IMR-90 (cell line): ENCODE measurements at regions not wholly inside any gene's neighbourhood (a gene's known extent, or its start where the extent isn't known, plus 50 kb on each side); places are given as distances from the start of the nearest gene placed in this dataset.

Experiments
- BHLHE40 ChIP-seq: fragments of 150-350 bp; IDR thresholded peaks from 2 replicates; pipeline ENCODE4 v1.6.1; 2016; ENCODE audit warnings: mild to moderate bottlenecking, low read depth, low read length
- CEBPB ChIP-seq: IDR thresholded peaks from 2 replicates; pipeline ENCODE4 v1.6.1; 2012; ENCODE audit warnings: low read depth, low read length, improper control_type of control experiment
- CHD1 ChIP-seq: IDR thresholded peaks from 2 replicates; pipeline ENCODE4 v1.6.1; 2012; ENCODE audit warnings: low read depth, low read length, improper control_type of control experiment
- MAZ ChIP-seq: IDR thresholded peaks from 2 replicates; pipeline ENCODE4 v1.6.1; 2012; ENCODE audit warnings: low read depth, mild to moderate bottlenecking, low read length, improper control_type of control experiment, moderate library complexity, borderline replicate concordance
- MXI1 ChIP-seq: IDR thresholded peaks from 2 replicates; pipeline ENCODE4 v1.6.1; 2012; ENCODE audit warnings: low read depth, mild to moderate bottlenecking, low read length, moderate library complexity, borderline replicate concordance
- POLR2A ChIP-seq: IDR thresholded peaks from 2 replicates; pipeline ENCODE4 v1.6.1; 2012; ENCODE audit warnings: mild to moderate bottlenecking, low read depth, low read length
- RAD21 ChIP-seq: IDR thresholded peaks from 2 replicates; pipeline ENCODE4 v1.6.1; 2012; ENCODE audit warnings: low read length, improper control_type of control experiment
- RCOR1 ChIP-seq: IDR thresholded peaks from 2 replicates; pipeline ENCODE4 v1.6.1; 2012; ENCODE audit warnings: mild to moderate bottlenecking, low read length, improper control_type of control experiment; ENCODE audit not compliant: insufficient replicate concordance
- RFX5 ChIP-seq: IDR thresholded peaks from 2 replicates; pipeline ENCODE4 v1.8.0; 2012; ENCODE audit warnings: low read depth, mild to moderate bottlenecking, low read length, moderate library complexity
- TF ChIP-seq, protein P1 (sequence below): conservative IDR thresholded peaks from 2 replicates; pipeline ENCODE4 v1.5.1; 2012; ENCODE audit warnings: mild to moderate bottlenecking, low read depth, low read length, improper control_type of control experiment
- TF ChIP-seq, protein P2 (sequence below): fragments of 150-350 bp; IDR thresholded peaks from 2 replicates; pipeline ENCODE4 v1.6.1; 2017; ENCODE audit warnings: mild to moderate bottlenecking, antibody characterized with exemption, low read length, low read depth
- TF ChIP-seq, protein P3 (sequence below): fragments of 150-350 bp; IDR thresholded peaks from 2 replicates; pipeline ENCODE4 v1.6.1; 2016; ENCODE audit warnings: low read depth, mild to moderate bottlenecking, low read length, moderate library complexity, borderline replicate concordance

DNA sequence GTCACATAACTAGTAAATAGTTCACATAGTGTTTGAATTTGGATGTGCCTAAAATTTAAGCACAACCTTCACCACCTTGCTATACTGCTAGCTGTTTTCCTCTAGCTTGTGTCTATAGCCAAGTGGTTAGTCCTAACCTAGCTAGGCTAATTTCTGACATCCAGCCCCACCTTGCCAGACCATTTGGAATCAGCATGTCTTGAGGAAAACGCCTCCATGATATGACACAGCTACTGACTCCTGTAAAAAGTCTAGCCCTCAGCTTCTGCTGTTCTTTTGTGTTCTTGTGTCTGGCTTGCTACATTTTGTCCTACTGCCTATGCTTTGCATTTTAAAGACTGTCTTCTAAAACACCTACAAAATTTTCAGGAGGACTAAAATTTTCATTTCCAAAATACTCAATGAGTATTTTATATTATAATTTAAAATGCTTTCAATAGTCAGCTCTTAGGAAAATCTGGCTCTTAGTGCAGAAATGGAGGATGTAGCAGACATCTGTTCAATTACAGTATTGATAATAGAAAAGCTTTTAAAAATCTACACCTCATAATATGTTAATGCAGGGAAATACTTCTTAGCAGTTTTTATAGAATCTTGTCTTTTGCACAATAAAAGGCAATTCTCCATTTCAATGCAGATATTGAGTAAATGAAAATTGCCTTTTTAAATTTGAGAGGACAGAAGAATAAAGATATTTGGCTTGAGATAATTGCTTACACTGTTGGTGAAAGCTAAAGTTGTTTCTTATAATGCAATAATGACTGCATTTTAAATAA is 160.8 kb upstream of the APP start:
- no peak for TF ChIP-seq POLR2A
- TF ChIP-seq, protein P1, sequence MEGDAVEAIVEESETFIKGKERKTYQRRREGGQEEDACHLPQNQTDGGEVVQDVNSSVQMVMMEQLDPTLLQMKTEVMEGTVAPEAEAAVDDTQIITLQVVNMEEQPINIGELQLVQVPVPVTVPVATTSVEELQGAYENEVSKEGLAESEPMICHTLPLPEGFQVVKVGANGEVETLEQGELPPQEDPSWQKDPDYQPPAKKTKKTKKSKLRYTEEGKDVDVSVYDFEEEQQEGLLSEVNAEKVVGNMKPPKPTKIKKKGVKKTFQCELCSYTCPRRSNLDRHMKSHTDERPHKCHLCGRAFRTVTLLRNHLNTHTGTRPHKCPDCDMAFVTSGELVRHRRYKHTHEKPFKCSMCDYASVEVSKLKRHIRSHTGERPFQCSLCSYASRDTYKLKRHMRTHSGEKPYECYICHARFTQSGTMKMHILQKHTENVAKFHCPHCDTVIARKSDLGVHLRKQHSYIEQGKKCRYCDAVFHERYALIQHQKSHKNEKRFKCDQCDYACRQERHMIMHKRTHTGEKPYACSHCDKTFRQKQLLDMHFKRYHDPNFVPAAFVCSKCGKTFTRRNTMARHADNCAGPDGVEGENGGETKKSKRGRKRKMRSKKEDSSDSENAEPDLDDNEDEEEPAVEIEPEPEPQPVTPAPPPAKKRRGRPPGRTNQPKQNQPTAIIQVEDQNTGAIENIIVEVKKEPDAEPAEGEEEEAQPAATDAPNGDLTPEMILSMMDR = no peak
- TF ChIP-seq MXI1 = no peak
- no peak for TF ChIP-seq RAD21
- TF ChIP-seq, protein P2, sequence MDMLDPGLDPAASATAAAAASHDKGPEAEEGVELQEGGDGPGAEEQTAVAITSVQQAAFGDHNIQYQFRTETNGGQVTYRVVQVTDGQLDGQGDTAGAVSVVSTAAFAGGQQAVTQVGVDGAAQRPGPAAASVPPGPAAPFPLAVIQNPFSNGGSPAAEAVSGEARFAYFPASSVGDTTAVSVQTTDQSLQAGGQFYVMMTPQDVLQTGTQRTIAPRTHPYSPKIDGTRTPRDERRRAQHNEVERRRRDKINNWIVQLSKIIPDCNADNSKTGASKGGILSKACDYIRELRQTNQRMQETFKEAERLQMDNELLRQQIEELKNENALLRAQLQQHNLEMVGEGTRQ = no peak
- TF ChIP-seq, protein P3, sequence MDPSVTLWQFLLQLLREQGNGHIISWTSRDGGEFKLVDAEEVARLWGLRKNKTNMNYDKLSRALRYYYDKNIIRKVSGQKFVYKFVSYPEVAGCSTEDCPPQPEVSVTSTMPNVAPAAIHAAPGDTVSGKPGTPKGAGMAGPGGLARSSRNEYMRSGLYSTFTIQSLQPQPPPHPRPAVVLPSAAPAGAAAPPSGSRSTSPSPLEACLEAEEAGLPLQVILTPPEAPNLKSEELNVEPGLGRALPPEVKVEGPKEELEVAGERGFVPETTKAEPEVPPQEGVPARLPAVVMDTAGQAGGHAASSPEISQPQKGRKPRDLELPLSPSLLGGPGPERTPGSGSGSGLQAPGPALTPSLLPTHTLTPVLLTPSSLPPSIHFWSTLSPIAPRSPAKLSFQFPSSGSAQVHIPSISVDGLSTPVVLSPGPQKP = no peak
- TF ChIP-seq CHD1 = no peak
- TF ChIP-seq CEBPB = no peak
- TF ChIP-seq RCOR1 = no peak
- no peak for TF ChIP-seq BHLHE40
- no peak for TF ChIP-seq MAZ
- no peak for TF ChIP-seq RFX5
